NCI-H2081 treated with DMSO at 0.1 percent for 48 hours (cell line): ENCODE measurements at regions not wholly inside any gene's neighbourhood (a gene's known extent, or its start where the extent isn't known, plus 50 kb on each side); places are given as distances from the start of the nearest gene placed in this dataset.

Experiments used
- DNase-seq: peaks from one replicate; lab custom pipeline; 2025; lab: John Stamatoyannopoulos, UW

- DNase-seq: no peak
These were observed 872.0 kb downstream of the BRD1 start for GRCh38 chr22:48955351-48956311.

GRCh38 chr22:48954781-48955311 lies 872.8 kb downstream of the BRD1 start:
- no peak for DNase-seq

- DNase-seq: no peak
These were observed 873.8 kb downstream of the BRD1 start for GRCh38 chr22:48953830-48954229.

GRCh38 chr22:48953103-48953720 lies 874.5 kb downstream of the BRD1 start:
- DNase-seq: no peak

GRCh38 chr22:48952256-48953102 lies 875.2 kb downstream of the BRD1 start:
- no peak for DNase-seq

- DNase-seq: no peak
These were observed 875.8 kb downstream of the BRD1 start for GRCh38 chr22:48951836-48952235.

GRCh38 chr22:48950151-48950915 lies 877.3 kb downstream of the BRD1 start:
- no peak for DNase-seq

GRCh38 chr22:48949375-48950149 lies 878.1 kb downstream of the BRD1 start:
- DNase-seq: no peak

GRCh38 chr22:48948575-48949170 lies 879.0 kb downstream of the BRD1 start:
- DNase-seq: no peak

GRCh38 chr22:48947636-48948035 lies 880.0 kb downstream of the BRD1 start:
- DNase-seq: no peak

- no peak for DNase-seq
These were observed 881.8 kb downstream of the BRD1 start for GRCh38 chr22:48945621-48946458.

- no peak for DNase-seq
These were observed 882.7 kb downstream of the BRD1 start for GRCh38 chr22:48944751-48945620.

GRCh38 chr22:48944433-48944750 lies 883.3 kb downstream of the BRD1 start:
- DNase-seq: no peak

- no peak for DNase-seq
These were observed 883.9 kb downstream of the BRD1 start for GRCh38 chr22:48943567-48944432.

- no peak for DNase-seq
These were observed 884.7 kb downstream of the BRD1 start for GRCh38 chr22:48942698-48943566.

- DNase-seq: no peak
These were observed 885.6 kb downstream of the BRD1 start for GRCh38 chr22:48941903-48942575.
